ENCODE measurements at regions not wholly inside any gene's neighbourhood (a gene's known extent, or its start where the extent isn't known, plus 50 kb on each side); places are given as distances from the start of the nearest gene placed in this dataset.

DNA sequence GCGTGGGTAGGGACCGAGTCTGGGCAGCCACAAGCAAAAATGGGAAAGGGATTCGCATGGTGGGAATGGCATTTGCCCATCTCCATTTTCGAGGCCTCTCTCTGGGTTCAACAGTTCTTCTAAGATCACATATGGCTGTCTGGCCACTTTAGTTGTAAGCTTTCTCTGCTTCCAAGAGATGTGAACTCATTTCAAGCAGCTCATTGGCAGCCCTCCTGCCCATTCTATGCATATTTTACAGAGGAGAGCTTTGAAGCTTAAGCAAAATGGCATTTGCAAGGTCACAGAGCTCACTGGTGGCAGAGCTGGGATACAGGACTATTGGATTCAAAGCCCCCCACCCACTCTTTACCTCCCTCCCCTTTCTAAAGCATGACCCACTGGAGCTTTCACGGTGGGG is 93.7 kb downstream of the HHIPL2 start:
- Histone ChIP-seq H3F3A (ENCODE audit: low read depth) (no peaks in the 10 kb centered on the region), H3K4me2 (ENCODE audit: low read depth, low read length, poor library complexity, severe bottlenecking) (no peak overlapping the region), H3K4me1 (ENCODE audit: insufficient read depth, low read length, poor library complexity, severe bottlenecking) (no peaks in the 10 kb centered on the region), H3K9me3 (ENCODE audit: insufficient read depth, low read depth, low read length) (peaks cover 9% of the 10 kb centered on the region; the same call in 1 of the 2 replicates), H3K79me2 (ENCODE audit: insufficient read depth, low read length) (no peaks in the 10 kb centered on the region), H4K20me1 (ENCODE audit: insufficient read depth, low read length, poor library complexity, severe bottlenecking) (no peaks in the 10 kb centered on the region), H3K9ac (ENCODE audit: low read depth, low read length, poor library complexity, severe bottlenecking) (no peak overlapping the region), H3K27me3 (ENCODE audit: insufficient read depth, low read length, poor library complexity, severe bottlenecking) (no peaks in the 10 kb centered on the region), H2AFZ (ENCODE audit: low read length) (no peak overlapping the region), H3K9me2 (replicated peaks; ENCODE audit: low read depth, low read length) (no peaks in the 10 kb centered on the region), H3K4me3 (ENCODE audit: low read length, poor library complexity, severe bottlenecking) (no peak overlapping the region), H3K36me3 (ENCODE audit: insufficient read depth, low read length) (no peaks in the 10 kb centered on the region)
- TF ChIP-seq, protein P1, sequence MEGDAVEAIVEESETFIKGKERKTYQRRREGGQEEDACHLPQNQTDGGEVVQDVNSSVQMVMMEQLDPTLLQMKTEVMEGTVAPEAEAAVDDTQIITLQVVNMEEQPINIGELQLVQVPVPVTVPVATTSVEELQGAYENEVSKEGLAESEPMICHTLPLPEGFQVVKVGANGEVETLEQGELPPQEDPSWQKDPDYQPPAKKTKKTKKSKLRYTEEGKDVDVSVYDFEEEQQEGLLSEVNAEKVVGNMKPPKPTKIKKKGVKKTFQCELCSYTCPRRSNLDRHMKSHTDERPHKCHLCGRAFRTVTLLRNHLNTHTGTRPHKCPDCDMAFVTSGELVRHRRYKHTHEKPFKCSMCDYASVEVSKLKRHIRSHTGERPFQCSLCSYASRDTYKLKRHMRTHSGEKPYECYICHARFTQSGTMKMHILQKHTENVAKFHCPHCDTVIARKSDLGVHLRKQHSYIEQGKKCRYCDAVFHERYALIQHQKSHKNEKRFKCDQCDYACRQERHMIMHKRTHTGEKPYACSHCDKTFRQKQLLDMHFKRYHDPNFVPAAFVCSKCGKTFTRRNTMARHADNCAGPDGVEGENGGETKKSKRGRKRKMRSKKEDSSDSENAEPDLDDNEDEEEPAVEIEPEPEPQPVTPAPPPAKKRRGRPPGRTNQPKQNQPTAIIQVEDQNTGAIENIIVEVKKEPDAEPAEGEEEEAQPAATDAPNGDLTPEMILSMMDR (conservative IDR thresholded peaks at IDR 0.05; ENCODE audit: low read length) = no peak
- no peak for TF ChIP-seq EZH2phosphoT487 (IDR thresholded peaks at IDR 0.05; ENCODE audit: borderline replicate concordance)

GRCh38 chr1:222452031-222452430 is 95.9 kb downstream of the HHIPL2 start:
- Histone ChIP-seq H3K79me2 (ENCODE audit: insufficient read depth, low read length) (no peaks in the 10 kb centered on the region), H3K9ac (ENCODE audit: low read depth, low read length, poor library complexity, severe bottlenecking) (no peak overlapping the region), H3K36me3 (ENCODE audit: insufficient read depth, low read length) (no peaks in the 10 kb centered on the region), H2AFZ (ENCODE audit: low read length) (no peak overlapping the region), H3K9me3 (ENCODE audit: insufficient read depth, low read depth, low read length) (peaks cover 2% of the 10 kb centered on the region; the same call in 1 of the 2 replicates), H3K4me3 (ENCODE audit: low read length, poor library complexity, severe bottlenecking) (no peak overlapping the region), H3F3A (ENCODE audit: low read depth) (no peaks in the 10 kb centered on the region), H4K20me1 (ENCODE audit: insufficient read depth, low read length, poor library complexity, severe bottlenecking) (no peaks in the 10 kb centered on the region), H3K27me3 (ENCODE audit: insufficient read depth, low read length, poor library complexity, severe bottlenecking) (no peaks in the 10 kb centered on the region), H3K9me2 (replicated peaks; ENCODE audit: low read depth, low read length) (no peaks in the 10 kb centered on the region), H3K4me1 (ENCODE audit: insufficient read depth, low read length, poor library complexity, severe bottlenecking) (no peaks in the 10 kb centered on the region), H3K4me2 (ENCODE audit: low read depth, low read length, poor library complexity, severe bottlenecking) (no peak overlapping the region)
- TF ChIP-seq, protein P1 (conservative IDR thresholded peaks at IDR 0.05; ENCODE audit: low read length) = no peak
- TF ChIP-seq EZH2phosphoT487 (IDR thresholded peaks at IDR 0.05; ENCODE audit: borderline replicate concordance) = no peak

GRCh38 chr1:222443566-222443965 is 104.3 kb downstream of the HHIPL2 start:
- Histone ChIP-seq H4K20me1 (ENCODE audit: insufficient read depth, low read length, poor library complexity, severe bottlenecking) (no peaks in the 10 kb centered on the region), H3K9me3 (ENCODE audit: insufficient read depth, low read depth, low read length) (no peaks in the 10 kb centered on the region), H3K9ac (ENCODE audit: low read depth, low read length, poor library complexity, severe bottlenecking) (no peak overlapping the region), H3K27me3 (ENCODE audit: insufficient read depth, low read length, poor library complexity, severe bottlenecking) (no peaks in the 10 kb centered on the region), H3F3A (ENCODE audit: low read depth) (no peaks in the 10 kb centered on the region), H3K4me3 (ENCODE audit: low read length, poor library complexity, severe bottlenecking) (no peak overlapping the region), H3K4me2 (ENCODE audit: low read depth, low read length, poor library complexity, severe bottlenecking) (no peak overlapping the region), H3K4me1 (ENCODE audit: insufficient read depth, low read length, poor library complexity, severe bottlenecking) (peaks cover 10% of the 10 kb centered on the region), H2AFZ (ENCODE audit: low read length) (no peak overlapping the region), H3K79me2 (ENCODE audit: insufficient read depth, low read length) (no peaks in the 10 kb centered on the region), H3K9me2 (replicated peaks; ENCODE audit: low read depth, low read length) (no peaks in the 10 kb centered on the region), H3K36me3 (ENCODE audit: insufficient read depth, low read length) (no peaks in the 10 kb centered on the region)
- TF ChIP-seq EZH2phosphoT487 (IDR thresholded peaks at IDR 0.05; ENCODE audit: borderline replicate concordance) = no peak
- TF ChIP-seq, protein P1 (conservative IDR thresholded peaks at IDR 0.05; ENCODE audit: low read length) = no peak
